Pancreas (tissue), 10 donors: ENCODE measurements at regions not wholly inside any gene's neighbourhood (a gene's known extent, or its start where the extent isn't known, plus 50 kb on each side); places are given as distances from the start of the nearest gene placed in this dataset.

ENCODE experiments used
- ATAC-seq, 4 donors: fragments of 200-7000 bp; cut with Tn5 transposase; one replicate each; pipeline versions ENCODE4 v1.8.0 to v1.9.1; 2020; ENCODE audit warnings: mild to moderate bottlenecking in 4 of 4, moderate library complexity in 4 of 4
- DNase-seq, 6 donors: peaks; one replicate each; pipeline ENCODE4 v3.0.0-alpha.2; 2020
- FAIRE-seq: peaks from 2 replicates; lab custom pipeline; 2012; peaks lifted over from hg19 to GRCh38; lab: Jason Lieb, UNC
- H3K27ac ChIP-seq, 4 donors: fragments of 200-600 bp; sonication (generic); 1 replicate in 3 of 4; 2 replicates in 1 of 4; pipeline versions ENCODE4 v1.5.0 to v1.8.0; 2020
- H3K27me3 ChIP-seq, 4 donors: fragments of 200-600 bp; one replicate each; pipeline ENCODE4 v1.8.0; 2021
- H3K36me3 ChIP-seq, 3 donors: fragments of 200-600 bp; sonication (generic) in 1 of 3; one replicate each; pipeline versions ENCODE4 v1.5.0 to v1.8.0; 2020 to 2021
- H3K4me1 ChIP-seq, 3 donors: fragments of 200-600 bp; one replicate each; pipeline ENCODE4 v1.8.0; 2021
- H3K4me3 ChIP-seq, 4 donors: fragments of 200-600 bp; sonication (generic) in 2 of 4; one replicate each; pipeline versions ENCODE4 v1.5.0 to v1.8.0; 2020 to 2021
- H3K9me3 ChIP-seq, 4 donors: fragments of 200-600 bp; one replicate each; pipeline ENCODE4 v1.8.0; 2021
- WGBS, 2 donors: extraction: QIAGEN DNeasy Blood & Tissue Kit; methylation state at CpG; one replicate each; pipeline ENCODE4 v1.1.7; 2013; 5-methylcytosine and 5-hydroxymethylcytosine counted together
- intact Hi-C, 3 donors: fragments of 100-400 bp; cut with DNase I; formaldehyde crosslinking; loops; one replicate each; pipeline versions ENCODE4 v1.11.1 to v1.14.2; 2022
- TF ChIP-seq, protein P1 (sequence below), 4 donors: fragments of 200-600 bp; sonication (generic) in 3 of 4; IDR thresholded peaks; one replicate each; pipeline versions ENCODE4 v1.5.0 to v1.8.0; 2021; ENCODE audit warnings: antibody characterized with exemption in 4 of 4
- donor health status: healthy with polysubstance abuse.
- donor health status: DM: no; HTN: no; CAD: no; lungs with moderate emphysema.
- donor health status: DM: no; HTN: no; CAD: no.
- donor health status: control.
- donor health status: control.
- donor health status: Bipolar disorder and iron deficiency.
- donor health status: DM: yes; HTN: yes; CAD: no.
- donor health status: DM: no; HTN: no; CAD: no.
- donor health status: DM: no; HTN: no; CAD: no.
- donor health status: DM: yes; HTN: yes; CAD: no.

- WGBS, 2 donors = 71 to 82% methylated on average over 8 of the region's 8 CpGs
- FAIRE-seq = no peak
Observed at GRCh38 chr1:29397981-29398380, 161.7 kb downstream of the PTPRU start.

GRCh38 chr1:29397256-29397590, 160.9 kb downstream of the PTPRU start:
- WGBS, 2 donors = 29 to 33% methylated on average over 1 of the region's 1 CpG
- intact Hi-C loops = no loop called here
- FAIRE-seq = no peak

More at GRCh38 chr1:29397981-29398380, 161.7 kb downstream of the PTPRU start:
- no peaks in the 10 kb centered on the region for H3K27me3 ChIP-seq
- DNase-seq = no peak
- intact Hi-C loops = no loop called here
- no peaks in the 10 kb centered on the region for H3K36me3 ChIP-seq
- H3K4me1 ChIP-seq = no peaks in the 10 kb centered on the region
- no peaks in the 10 kb centered on the region for H3K9me3 ChIP-seq
- H3K4me3 ChIP-seq = no peak overlapping the region
- no peak overlapping the region for H3K27ac ChIP-seq
- TF ChIP-seq, protein P1, sequence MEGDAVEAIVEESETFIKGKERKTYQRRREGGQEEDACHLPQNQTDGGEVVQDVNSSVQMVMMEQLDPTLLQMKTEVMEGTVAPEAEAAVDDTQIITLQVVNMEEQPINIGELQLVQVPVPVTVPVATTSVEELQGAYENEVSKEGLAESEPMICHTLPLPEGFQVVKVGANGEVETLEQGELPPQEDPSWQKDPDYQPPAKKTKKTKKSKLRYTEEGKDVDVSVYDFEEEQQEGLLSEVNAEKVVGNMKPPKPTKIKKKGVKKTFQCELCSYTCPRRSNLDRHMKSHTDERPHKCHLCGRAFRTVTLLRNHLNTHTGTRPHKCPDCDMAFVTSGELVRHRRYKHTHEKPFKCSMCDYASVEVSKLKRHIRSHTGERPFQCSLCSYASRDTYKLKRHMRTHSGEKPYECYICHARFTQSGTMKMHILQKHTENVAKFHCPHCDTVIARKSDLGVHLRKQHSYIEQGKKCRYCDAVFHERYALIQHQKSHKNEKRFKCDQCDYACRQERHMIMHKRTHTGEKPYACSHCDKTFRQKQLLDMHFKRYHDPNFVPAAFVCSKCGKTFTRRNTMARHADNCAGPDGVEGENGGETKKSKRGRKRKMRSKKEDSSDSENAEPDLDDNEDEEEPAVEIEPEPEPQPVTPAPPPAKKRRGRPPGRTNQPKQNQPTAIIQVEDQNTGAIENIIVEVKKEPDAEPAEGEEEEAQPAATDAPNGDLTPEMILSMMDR (IDR thresholded peaks at IDR 0.05) = no peak
- no peak for ATAC-seq

DNA sequence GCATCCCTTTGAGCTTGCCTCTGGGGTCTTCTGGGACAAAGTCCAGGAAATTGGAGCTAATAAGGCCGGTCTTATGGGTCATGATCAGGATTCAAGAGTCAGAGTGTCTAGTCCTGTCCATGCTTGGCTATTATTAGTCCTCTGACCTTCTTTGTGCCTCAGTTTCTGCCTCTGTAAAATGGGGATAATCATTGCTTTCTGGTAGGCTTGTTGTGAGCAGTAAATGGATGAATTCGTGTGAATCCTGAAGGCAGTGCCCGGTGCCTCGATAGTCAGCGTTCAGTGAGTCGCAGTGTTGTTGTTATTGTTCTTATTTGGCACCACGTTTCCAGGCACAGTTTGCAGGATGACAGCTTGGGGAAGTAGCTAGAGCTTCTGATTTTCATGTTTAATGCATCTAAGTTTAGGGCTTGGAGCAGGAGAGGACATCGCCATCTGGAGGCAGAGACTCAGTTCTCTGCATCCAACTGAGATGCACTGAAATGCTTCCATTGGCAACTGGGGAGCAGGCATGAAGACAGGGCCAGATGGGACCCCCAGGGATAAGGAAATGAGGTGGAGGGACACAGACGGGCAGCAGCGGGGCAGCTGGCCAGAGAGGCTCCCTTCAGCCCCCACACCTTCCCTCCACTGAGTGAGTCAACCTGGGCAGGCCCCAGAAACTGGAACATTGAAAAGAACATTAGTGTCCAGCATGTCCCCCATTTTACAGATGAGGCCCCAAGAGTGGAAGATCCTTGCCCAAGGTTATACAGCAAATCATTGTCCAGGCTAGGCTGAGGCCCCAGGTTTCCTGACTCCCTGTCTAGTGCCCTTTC, 160.3 kb downstream of the PTPRU start:
- Histone ChIP-seq H3K9me3 (no peaks in the 10 kb centered on the region), H3K36me3 (no peaks in the 10 kb centered on the region), H3K4me3 (no peak overlapping the region), H3K4me1 (no peaks in the 10 kb centered on the region), H3K27me3 (no peaks in the 10 kb centered on the region), H3K27ac (no peak overlapping the region)
- intact Hi-C loops = no loop called here
- TF ChIP-seq, protein P1 (IDR thresholded peaks at IDR 0.05) = no peak
- FAIRE-seq (no peak), ATAC-seq (no peak), DNase-seq (no peak)
- 73 to 80% methylated on average over 10 of the region's 10 CpGs for WGBS, 2 donors

More at GRCh38 chr1:29397256-29397590, 160.9 kb downstream of the PTPRU start:
- Histone ChIP-seq H3K4me3 (no peak overlapping the region), H3K4me1 (no peaks in the 10 kb centered on the region), H3K9me3 (no peaks in the 10 kb centered on the region), H3K27ac (no peak overlapping the region), H3K36me3 (no peaks in the 10 kb centered on the region), H3K27me3 (no peaks in the 10 kb centered on the region)
- ATAC-seq (no peak), DNase-seq (no peak)
- TF ChIP-seq, protein P1 (IDR thresholded peaks at IDR 0.05) = no peak

GRCh38 chr1:29395736-29396437, 159.6 kb downstream of the PTPRU start:
- no peaks in the 10 kb centered on the region for H3K27me3 ChIP-seq
- no peak for FAIRE-seq
- no peak for ATAC-seq

More at GRCh38 chr1:29395736-29396437, 159.6 kb downstream of the PTPRU start:
- Histone ChIP-seq H3K4me3 (no peak overlapping the region), H3K27ac (no peak overlapping the region), H3K9me3 (no peaks in the 10 kb centered on the region), H3K4me1 (no peaks in the 10 kb centered on the region), H3K36me3 (no peaks in the 10 kb centered on the region)
- no peak for DNase-seq
- TF ChIP-seq, protein P1 (IDR thresholded peaks at IDR 0.05) = no peak
- WGBS, 2 donors = 58 to 64% methylated on average over 5 of the region's 5 CpGs
- intact Hi-C loops = no loop called here
